SH-SY5Y (cell line): ENCODE measurements at regions not wholly inside any gene's neighbourhood (a gene's known extent, or its start where the extent isn't known, plus 50 kb on each side); places are given as distances from the start of the nearest gene placed in this dataset.

Experiments used
- GATA2 ChIP-seq: IDR thresholded peaks from 2 replicates; pipeline ENCODE4 v1.6.1; 2011; ENCODE audit warnings: mild to moderate bottlenecking, low read depth, low read length
- GATA3 ChIP-seq: IDR thresholded peaks from 2 replicates; pipeline ENCODE4 v1.6.1; 2011; ENCODE audit warnings: low read depth, mild to moderate bottlenecking, low read length, moderate library complexity

DNA sequence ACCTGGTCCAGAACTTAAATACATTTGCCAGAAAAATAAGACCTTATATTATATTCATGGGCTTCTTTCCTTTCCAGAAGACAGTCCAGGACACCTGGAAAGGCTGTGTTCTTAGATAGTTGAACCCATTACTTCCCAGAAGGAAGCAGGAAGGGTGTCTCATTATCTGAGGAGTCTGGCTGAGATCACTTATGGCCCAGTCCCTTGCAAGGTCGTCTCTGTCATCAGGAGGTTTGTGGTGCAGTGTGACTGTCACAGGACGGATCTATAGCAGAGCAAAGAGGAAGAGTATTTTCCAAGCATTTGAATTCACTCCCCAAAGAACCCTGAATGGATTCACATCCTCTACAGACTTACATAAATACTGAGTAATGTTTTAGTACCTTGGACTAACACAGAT lies 270.7 kb upstream of the MTNR1B start:
- TF ChIP-seq GATA2 (no peak), GATA3 (no peak)
